Gastroesophageal sphincter (tissue), 3 donors: ENCODE measurements at regions not wholly inside any gene's neighbourhood (a gene's known extent, or its start where the extent isn't known, plus 50 kb on each side); places are given as distances from the start of the nearest gene placed in this dataset.
"Not testable (repeated sequence)": the region's sequence is repeated elsewhere in the genome, so short reads cannot be mapped to it uniquely, and the experiment has no call there.

Experiments used
- CTCF ChIP-seq, 4 experiments: fragments of 200-600 bp in 2 of 4; fragments of 450-650 bp in 2 of 4; sonication (generic) in 1 of 4; IDR thresholded peaks; one replicate each; pipeline ENCODE4 v1.5.1; 2017 to 2019; ENCODE audit warnings: antibody characterized with exemption in 4 of 4, mild to moderate bottlenecking in 2 of 4, moderate library complexity in 2 of 4
- POLR2A ChIP-seq, 2 donors: fragments of 450-650 bp; IDR thresholded peaks; one replicate each; pipeline ENCODE4 v1.6.1; 2017; ENCODE audit warnings: antibody characterized with exemption in 2 of 2, mild to moderate bottlenecking in 2 of 2, moderate library complexity in 1 of 2
- POLR2AphosphoS5 ChIP-seq: sonication (generic); formaldehyde crosslinking; IDR thresholded peaks from one replicate; pipeline ENCODE4 v1.6.1; 2017; ENCODE audit warnings: antibody characterized with exemption

- TF ChIP-seq POLR2A (IDR thresholded peaks at IDR 0.05); POLR2AphosphoS5; CTCF (IDR thresholded peaks at IDR 0.05): not testable (repeated sequence)
Measured at GRCh38 chr3:70617349-70617748, 304.9 kb upstream of the MDFIC2 start.
